ENCODE measurements at regions not wholly inside any gene's neighbourhood (a gene's known extent, or its start where the extent isn't known, plus 50 kb on each side); places are given as distances from the start of the nearest gene placed in this dataset.

- ChIA-PET POLR2A (no interaction called here), CTCF (ENCODE audit: low intra/inter-chr PET ratio, low total read pairs) (interaction anchor here (3.3 kb wide), 1 partner anchor 203 kb away, joined by 33 read pairs; no protein-coding TSS in a partner anchor)
- no peaks in the 10 kb centered on the region for H3K4me1 ChIP-seq (ENCODE audit: insufficient read depth, low read length)
- DNase-seq (ENCODE audit: low spot score), result no peak
- no peak for ATAC-seq
- H3K27me3 ChIP-seq (ENCODE audit: control insufficient read depth in 1 of 2, insufficient read depth in 2 of 2, low read length in 2 of 2), result 0 out of 5 replicates have a peak, but pooled peaks cover 0 to 3% of the 10 kb centered on the region in 2 experiments
- H3K36me3 ChIP-seq (replicated peaks in 1 of 2; ENCODE audit: control insufficient read depth in 1 of 2, insufficient read depth in 2 of 2, low read length in 2 of 2), result no peaks in the 10 kb centered on the region
- no peak for FAIRE-seq
- 25% methylated on average over 15 of the region's 15 CpGs for WGBS (ENCODE audit: low lambda C conversion rate)
- H3K4me2 ChIP-seq (ENCODE audit: low read depth, low read length), result no peak overlapping the region
- TF ChIP-seq FIP1L1 (IDR thresholded peaks at IDR 0.05; ENCODE audit: borderline replicate concordance, insufficient read depth, low read depth, low read length) (no peak), CTCF (CRISPR knock-in tag; IDR thresholded peaks at IDR 0.05) (no peak), ZBTB7A (CRISPR knock-in tag; IDR thresholded peaks at IDR 0.05) (no peak), MED13 (CRISPR knock-in tag; IDR thresholded peaks at IDR 0.05) (no peak), BCL3 (CRISPR knock-in tag; IDR thresholded peaks at IDR 0.05) (no peak), MIER2 (CRISPR knock-in tag; IDR thresholded peaks at IDR 0.05) (no peak)
- no peak overlapping the region for H3K9ac ChIP-seq (ENCODE audit: insufficient read depth, low read depth, low read length)
- intact Hi-C loops (cut with micrococcal nuclease; ENCODE audit: unreplicated experiment), result no loop called here
- no peaks in the 10 kb centered on the region for H3K79me2 ChIP-seq (ENCODE audit: insufficient read depth, low read length)
- H3K27ac ChIP-seq (ENCODE audit: extremely low read length, insufficient read depth, low read length), result no peak overlapping the region
- H3K4me3 ChIP-seq (replicated peaks in 1 of 3; ENCODE audit: insufficient read depth in 1 of 3, low read depth in 2 of 3, low read length in 3 of 3), result no peak overlapping the region
- H2AFZ ChIP-seq (ENCODE audit: low read length), result no peak overlapping the region
- no TSS peak for BruUV-seq (replicated peaks)
- in situ Hi-C loops (cut with HindIII; ENCODE audit: extremely low pct_ligation_motif_present, low pct_unique_long_range_greater_than_20kb), result loop anchor here (5.0 kb wide), 1 partner anchor 201 kb away; no protein-coding TSS in a partner anchor
- no peaks in the 10 kb centered on the region for H4K20me1 ChIP-seq (ENCODE audit: insufficient read depth, low read length)
- no peaks in the 10 kb centered on the region for H3K9me3 ChIP-seq (ENCODE audit: low read length)
Measured at GRCh38 chr1:68322837-68323687, 90.7 kb upstream of the WLS start.
